CD4-positive, alpha-beta T cell (primary cell): ENCODE measurements at regions not wholly inside any gene's neighbourhood (a gene's known extent, or its start where the extent isn't known, plus 50 kb on each side); places are given as distances from the start of the nearest gene placed in this dataset.

Experiments
- ATAC-seq: fragments of 200-7000 bp; cut with Tn5 transposase; one replicate; pipeline ENCODE4 v1.10.0; 2022; ENCODE audit warnings: mild to moderate bottlenecking; ENCODE audit not compliant: poor library complexity
- CTCF ChIA-PET: fragments of 350-600 bp; sonication (Branson Sonifier 250); formaldehyde crosslinking; loops from one replicate; lab custom pipeline; 2021; ENCODE audit warnings: antibody characterized with exemption, inconsistent platforms; lab: Charles Lee
- POLR2A ChIA-PET: fragments of 350-600 bp; sonication (Branson Sonifier 250); formaldehyde crosslinking; loops from one replicate; lab custom pipeline; 2021; ENCODE audit warnings: antibody characterized with exemption, inconsistent platforms; lab: Charles Lee
- DNase-seq, 14 experiments: peaks; one replicate each; pipeline ENCODE4 v3.0.0-alpha.2; 2013 to 2020; ENCODE audit warnings: mixed read lengths in 2 of 14
- H3K27ac ChIP-seq, 2 donors: one replicate each; pipeline versions ENCODE4 v1.5.1 to v1.7.0; 2013; ENCODE audit warnings: low read length in 2 of 2, low read depth in 1 of 2, mild to moderate bottlenecking in 1 of 2
- H3K27me3 ChIP-seq, 2 experiments: 1 replicate in 1 of 2; 2 replicates in 1 of 2; pipeline versions ENCODE4 v1.6.1 to v1.7.0; 2013; ENCODE audit warnings: low read length in 2 of 2, control low read depth in 1 of 2, mild to moderate bottlenecking in 1 of 2, moderate library complexity in 1 of 2; ENCODE audit not compliant: insufficient read depth in 2 of 2, control insufficient read depth in 1 of 2
- H3K36me3 ChIP-seq: one replicate; pipeline ENCODE4 v1.6.1; 2013; ENCODE audit warnings: low read length, control low read depth; ENCODE audit not compliant: insufficient read depth
- H3K4me1 ChIP-seq: one replicate; pipeline ENCODE4 v1.6.1; 2013; ENCODE audit warnings: low read length, control low read depth; ENCODE audit not compliant: insufficient read depth
- H3K4me3 ChIP-seq: one replicate; pipeline ENCODE4 v1.5.1; 2013; ENCODE audit warnings: mild to moderate bottlenecking, low read length, moderate library complexity
- H3K9me3 ChIP-seq, 2 experiments: 1 replicate in 1 of 2; 2 replicates in 1 of 2; pipeline versions ENCODE4 v1.6.1 to v1.7.0; 2013; ENCODE audit warnings: low read length in 2 of 2, mild to moderate bottlenecking in 2 of 2, control low read depth in 1 of 2, moderate library complexity in 1 of 2; ENCODE audit not compliant: control insufficient read depth in 1 of 2, insufficient read depth in 1 of 2
- H3K27ac Mint-ChIP-seq: one replicate; pipeline ENCODE4 v1.8.0; 2020; ENCODE audit warnings: mixed read lengths
- H3K27me3 Mint-ChIP-seq: one replicate; pipeline ENCODE4 v1.8.0; 2021; ENCODE audit warnings: mixed read lengths
- H3K36me3 Mint-ChIP-seq: one replicate; pipeline ENCODE4 v1.8.0; 2021; ENCODE audit warnings: low read depth, mixed read lengths
- H3K4me1 Mint-ChIP-seq: one replicate; pipeline ENCODE4 v1.8.0; 2021; ENCODE audit warnings: low read depth, mixed read lengths
- H3K4me3 Mint-ChIP-seq: one replicate; pipeline ENCODE4 v1.8.0; 2020; ENCODE audit warnings: mild to moderate bottlenecking, mixed read lengths
- H3K9me3 Mint-ChIP-seq: one replicate; pipeline ENCODE4 v1.8.0; 2020; ENCODE audit warnings: mixed read lengths
- intact Hi-C, 2 experiments: fragments of 100-400 bp; cut with DNase I in 1 of 2; cut with micrococcal nuclease in 1 of 2; formaldehyde crosslinking; loops; one replicate each; pipeline versions ENCODE4 v1.15.1 to v1.9.0; 2023 to 2025; cut with DNase I, micrococcal nuclease
- TF ChIP-seq, protein P1 (sequence below): fragments of 200-600 bp; IDR thresholded peaks from one replicate; pipeline ENCODE4 v1.8.0; 2022; ENCODE audit warnings: antibody characterized with exemption, mild to moderate bottlenecking

GRCh38 chr2:144277622-144278354 lies 242.1 kb downstream of the ZEB2 start:
- DNase-seq: no peak
- Mint-ChIP-seq H3K4me3 (no peak overlapping the region), H3K27ac (no peak overlapping the region), H3K4me1 (no peaks in the 10 kb centered on the region), H3K9me3 (no peaks in the 10 kb centered on the region), H3K27me3 (no peaks in the 10 kb centered on the region), H3K36me3 (no peaks in the 10 kb centered on the region)
- no peak overlapping the region for H3K4me3 ChIP-seq
- ATAC-seq: no peak
- H3K9me3 ChIP-seq: no peaks in the 10 kb centered on the region
- no peak overlapping the region for H3K27ac ChIP-seq
- no peaks in the 10 kb centered on the region for H3K4me1 ChIP-seq
- H3K36me3 ChIP-seq: no peaks in the 10 kb centered on the region
- intact Hi-C loops: no loop called here
- ChIA-PET POLR2A (no interaction called here), CTCF (interaction anchor here (0.5 kb wide), 1 partner anchor 28 kb away, joined by 3 read pairs; no protein-coding TSS in a partner anchor)
- H3K27me3 ChIP-seq: no peaks in the 10 kb centered on the region
- TF ChIP-seq, protein P1, sequence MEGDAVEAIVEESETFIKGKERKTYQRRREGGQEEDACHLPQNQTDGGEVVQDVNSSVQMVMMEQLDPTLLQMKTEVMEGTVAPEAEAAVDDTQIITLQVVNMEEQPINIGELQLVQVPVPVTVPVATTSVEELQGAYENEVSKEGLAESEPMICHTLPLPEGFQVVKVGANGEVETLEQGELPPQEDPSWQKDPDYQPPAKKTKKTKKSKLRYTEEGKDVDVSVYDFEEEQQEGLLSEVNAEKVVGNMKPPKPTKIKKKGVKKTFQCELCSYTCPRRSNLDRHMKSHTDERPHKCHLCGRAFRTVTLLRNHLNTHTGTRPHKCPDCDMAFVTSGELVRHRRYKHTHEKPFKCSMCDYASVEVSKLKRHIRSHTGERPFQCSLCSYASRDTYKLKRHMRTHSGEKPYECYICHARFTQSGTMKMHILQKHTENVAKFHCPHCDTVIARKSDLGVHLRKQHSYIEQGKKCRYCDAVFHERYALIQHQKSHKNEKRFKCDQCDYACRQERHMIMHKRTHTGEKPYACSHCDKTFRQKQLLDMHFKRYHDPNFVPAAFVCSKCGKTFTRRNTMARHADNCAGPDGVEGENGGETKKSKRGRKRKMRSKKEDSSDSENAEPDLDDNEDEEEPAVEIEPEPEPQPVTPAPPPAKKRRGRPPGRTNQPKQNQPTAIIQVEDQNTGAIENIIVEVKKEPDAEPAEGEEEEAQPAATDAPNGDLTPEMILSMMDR: no peak

DNA sequence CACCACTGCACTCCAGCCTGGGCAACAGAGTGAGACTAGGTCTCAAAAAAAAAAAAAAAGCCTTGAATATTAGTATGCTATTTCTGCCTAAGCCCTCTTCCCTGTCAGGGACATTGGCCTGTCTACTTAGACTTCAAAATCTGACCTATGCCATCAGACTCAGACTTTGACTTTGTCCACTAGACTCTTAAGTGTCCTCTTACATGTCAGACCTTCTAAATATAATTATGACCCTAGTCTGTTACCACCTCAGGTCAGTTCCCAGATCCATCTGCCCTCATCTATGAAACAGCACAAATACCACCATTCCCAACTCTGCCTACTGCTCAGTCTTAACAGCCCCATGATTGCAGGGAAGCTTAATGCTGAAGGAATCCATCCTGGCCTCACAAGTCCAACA lies 244.6 kb downstream of the ZEB2 start:
- ATAC-seq (no peak), DNase-seq (no peak)
- TF ChIP-seq, protein P1: no peak
- Mint-ChIP-seq H3K4me1 (no peaks in the 10 kb centered on the region), H3K4me3 (no peak overlapping the region), H3K27me3 (no peaks in the 10 kb centered on the region), H3K9me3 (no peaks in the 10 kb centered on the region), H3K27ac (no peak overlapping the region), H3K36me3 (no peaks in the 10 kb centered on the region)
- H3K4me3 ChIP-seq: no peak overlapping the region
- ChIA-PET POLR2A (no interaction called here), CTCF (no interaction called here)
- no peaks in the 10 kb centered on the region for H3K4me1 ChIP-seq
- no peaks in the 10 kb centered on the region for H3K36me3 ChIP-seq
- no peaks in the 10 kb centered on the region for H3K9me3 ChIP-seq
- intact Hi-C loops: no loop called here
- H3K27ac ChIP-seq: no peak overlapping the region
- H3K27me3 ChIP-seq: no peaks in the 10 kb centered on the region

DNA sequence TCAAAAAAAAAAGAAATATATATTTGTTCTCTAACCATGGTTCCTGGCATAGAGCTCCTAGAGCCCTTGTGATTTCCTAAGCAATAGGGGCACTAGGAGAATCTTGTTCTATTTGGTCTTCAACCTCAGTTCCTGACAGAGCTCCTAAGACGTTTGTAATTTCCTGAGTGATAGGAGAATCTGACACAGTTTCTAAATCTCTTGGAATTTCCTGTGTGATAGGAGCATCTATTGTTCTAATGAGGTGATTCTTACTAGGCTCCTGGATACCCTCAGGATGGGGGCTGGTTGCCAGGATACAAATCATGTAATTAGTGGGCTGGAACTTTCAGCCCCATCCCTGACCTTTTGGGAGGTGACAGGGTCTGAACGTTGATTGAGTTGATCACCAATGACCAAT lies 245.8 kb downstream of the ZEB2 start:
- TF ChIP-seq, protein P1: no peak
- Mint-ChIP-seq H3K36me3 (no peaks in the 10 kb centered on the region), H3K27me3 (no peaks in the 10 kb centered on the region), H3K27ac (no peak overlapping the region), H3K9me3 (no peaks in the 10 kb centered on the region), H3K4me3 (no peak overlapping the region), H3K4me1 (no peaks in the 10 kb centered on the region)
- H3K36me3 ChIP-seq: no peaks in the 10 kb centered on the region
- intact Hi-C loops: no loop called here
- CTCF ChIA-PET: no interaction called here
- H3K27me3 ChIP-seq: no peaks in the 10 kb centered on the region
- DNase-seq: no peak
- H3K4me1 ChIP-seq: no peaks in the 10 kb centered on the region
- no peak overlapping the region for H3K4me3 ChIP-seq
- no peaks in the 10 kb centered on the region for H3K9me3 ChIP-seq
- no peak overlapping the region for H3K27ac ChIP-seq
- POLR2A ChIA-PET: no interaction called here
- ATAC-seq: no peak
